HepG2 (cell line): ENCODE measurements at regions not wholly inside any gene's neighbourhood (a gene's known extent, or its start where the extent isn't known, plus 50 kb on each side); places are given as distances from the start of the nearest gene placed in this dataset.

Experiments used
- ATF4 ChIP-seq, 2 experiments: fragments of 450-650 bp in 1 of 2; sonication (generic) in 1 of 2; formaldehyde crosslinking; IDR thresholded peaks; 2 replicates each; pipeline versions ENCODE4 v1.5.0 to v1.8.0; 2020 to 2022; ENCODE audit warnings: mild to moderate bottlenecking in 1 of 2, missing genetic modification reagents in 1 of 2
- FLYWCH1 ChIP-seq: sonication (generic); formaldehyde crosslinking; IDR thresholded peaks from 2 replicates; pipeline ENCODE4 v1.8.1; 2023; ENCODE audit warnings: mild to moderate bottlenecking, missing genetic modification reagents
- KAT8 ChIP-seq: IDR thresholded peaks from 2 replicates; pipeline ENCODE4 v1.6.1; 2016; ENCODE audit warnings: missing genetic modification reagents, missing compliant biosample characterization
- MTF2 ChIP-seq: sonication (generic); formaldehyde crosslinking; IDR thresholded peaks from 2 replicates; pipeline ENCODE4 v1.5.0; 2020; ENCODE audit warnings: missing genetic modification reagents, borderline replicate concordance
- TAF1 ChIP-seq: sonication (generic); formaldehyde crosslinking; IDR thresholded peaks from 2 replicates; pipeline ENCODE4 v1.4.0; 2020; ENCODE audit warnings: missing genetic modification reagents
- TF ChIP-seq, protein P1 (sequence below): sonication (generic); formaldehyde crosslinking; IDR thresholded peaks from 2 replicates; pipeline ENCODE4 v1.5.0; 2020; ENCODE audit warnings: mild to moderate bottlenecking, missing genetic modification reagents, moderate library complexity
- TF ChIP-seq, protein P2 (sequence below): sonication (generic); formaldehyde crosslinking; IDR thresholded peaks from 2 replicates; pipeline ENCODE4 v1.8.1; 2023; ENCODE audit warnings: missing genetic modification reagents, inconsistent platforms, borderline replicate concordance

DNA sequence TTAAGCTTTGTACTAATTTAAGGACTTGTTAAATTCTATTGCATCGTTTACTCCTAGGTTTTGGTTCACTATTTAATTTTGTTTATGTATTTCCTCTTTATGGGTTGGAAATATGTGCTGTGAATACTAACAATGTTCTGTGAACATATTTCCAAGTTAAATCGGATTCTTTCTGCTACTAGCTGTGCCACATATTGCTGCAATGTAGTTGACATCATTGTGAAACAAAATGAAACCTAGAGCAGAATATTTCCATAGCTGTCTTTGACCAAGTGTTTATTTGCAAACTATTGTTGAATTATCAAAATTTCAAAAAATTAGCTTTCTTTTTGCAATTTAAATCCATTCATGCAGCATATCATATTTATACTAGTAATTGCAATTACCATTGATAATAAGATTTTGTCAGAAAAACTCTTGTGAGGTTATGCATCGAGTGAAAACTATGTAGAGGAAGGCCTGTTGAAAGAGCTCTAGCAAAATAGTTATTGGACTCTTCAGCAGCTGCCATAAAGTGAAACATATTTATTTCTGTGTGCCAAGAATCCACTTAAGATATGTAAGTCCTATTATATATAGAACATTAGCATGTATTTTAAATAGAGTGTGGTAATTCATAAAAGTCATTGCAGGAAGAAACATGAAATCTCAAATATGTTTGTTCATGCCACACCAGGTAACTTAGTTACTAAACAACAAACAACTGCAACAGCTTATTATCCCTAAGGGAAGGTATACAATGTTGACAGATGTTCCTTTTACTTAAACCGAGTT lies 575.1 kb downstream of the SLITRK6 start:
- no peak for TF ChIP-seq FLYWCH1
- TF ChIP-seq, protein P1, sequence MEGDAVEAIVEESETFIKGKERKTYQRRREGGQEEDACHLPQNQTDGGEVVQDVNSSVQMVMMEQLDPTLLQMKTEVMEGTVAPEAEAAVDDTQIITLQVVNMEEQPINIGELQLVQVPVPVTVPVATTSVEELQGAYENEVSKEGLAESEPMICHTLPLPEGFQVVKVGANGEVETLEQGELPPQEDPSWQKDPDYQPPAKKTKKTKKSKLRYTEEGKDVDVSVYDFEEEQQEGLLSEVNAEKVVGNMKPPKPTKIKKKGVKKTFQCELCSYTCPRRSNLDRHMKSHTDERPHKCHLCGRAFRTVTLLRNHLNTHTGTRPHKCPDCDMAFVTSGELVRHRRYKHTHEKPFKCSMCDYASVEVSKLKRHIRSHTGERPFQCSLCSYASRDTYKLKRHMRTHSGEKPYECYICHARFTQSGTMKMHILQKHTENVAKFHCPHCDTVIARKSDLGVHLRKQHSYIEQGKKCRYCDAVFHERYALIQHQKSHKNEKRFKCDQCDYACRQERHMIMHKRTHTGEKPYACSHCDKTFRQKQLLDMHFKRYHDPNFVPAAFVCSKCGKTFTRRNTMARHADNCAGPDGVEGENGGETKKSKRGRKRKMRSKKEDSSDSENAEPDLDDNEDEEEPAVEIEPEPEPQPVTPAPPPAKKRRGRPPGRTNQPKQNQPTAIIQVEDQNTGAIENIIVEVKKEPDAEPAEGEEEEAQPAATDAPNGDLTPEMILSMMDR (CRISPR knock-in tag): no peak
- TF ChIP-seq MTF2: no peak
- TF ChIP-seq TAF1: no peak
- no peak for TF ChIP-seq KAT8 (CRISPR knock-in tag)
- TF ChIP-seq, protein P2, sequence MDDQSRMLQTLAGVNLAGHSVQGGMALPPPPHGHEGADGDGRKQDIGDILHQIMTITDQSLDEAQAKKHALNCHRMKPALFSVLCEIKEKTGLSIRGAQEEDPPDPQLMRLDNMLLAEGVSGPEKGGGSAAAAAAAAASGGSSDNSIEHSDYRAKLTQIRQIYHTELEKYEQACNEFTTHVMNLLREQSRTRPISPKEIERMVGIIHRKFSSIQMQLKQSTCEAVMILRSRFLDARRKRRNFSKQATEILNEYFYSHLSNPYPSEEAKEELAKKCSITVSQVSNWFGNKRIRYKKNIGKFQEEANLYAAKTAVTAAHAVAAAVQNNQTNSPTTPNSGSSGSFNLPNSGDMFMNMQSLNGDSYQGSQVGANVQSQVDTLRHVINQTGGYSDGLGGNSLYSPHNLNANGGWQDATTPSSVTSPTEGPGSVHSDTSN (CRISPR knock-in tag): no peak
- TF ChIP-seq ATF4 (CRISPR knock-in tag; IDR thresholded peaks at IDR 0.05): no peak
